Testis (tissue), 2 donors: ENCODE measurements at regions not wholly inside any gene's neighbourhood (a gene's known extent, or its start where the extent isn't known, plus 50 kb on each side); places are given as distances from the start of the nearest gene placed in this dataset.

Source experiments
- POLR2A ChIP-seq: fragments of 450-650 bp; IDR thresholded peaks from one replicate; pipeline ENCODE4 v1.6.1; 2017; ENCODE audit warnings: antibody characterized with exemption, mild to moderate bottlenecking, moderate library complexity
- TF ChIP-seq, protein P1 (sequence below), 3 experiments: fragments of 450-650 bp in 2 of 3; fragments of 200-600 bp in 1 of 3; sonication (generic) in 1 of 3; IDR thresholded peaks; one replicate each; pipeline ENCODE4 v1.5.1; 2016 to 2019; ENCODE audit warnings: antibody characterized with exemption in 3 of 3, mild to moderate bottlenecking in 2 of 3, moderate library complexity in 1 of 3

DNA sequence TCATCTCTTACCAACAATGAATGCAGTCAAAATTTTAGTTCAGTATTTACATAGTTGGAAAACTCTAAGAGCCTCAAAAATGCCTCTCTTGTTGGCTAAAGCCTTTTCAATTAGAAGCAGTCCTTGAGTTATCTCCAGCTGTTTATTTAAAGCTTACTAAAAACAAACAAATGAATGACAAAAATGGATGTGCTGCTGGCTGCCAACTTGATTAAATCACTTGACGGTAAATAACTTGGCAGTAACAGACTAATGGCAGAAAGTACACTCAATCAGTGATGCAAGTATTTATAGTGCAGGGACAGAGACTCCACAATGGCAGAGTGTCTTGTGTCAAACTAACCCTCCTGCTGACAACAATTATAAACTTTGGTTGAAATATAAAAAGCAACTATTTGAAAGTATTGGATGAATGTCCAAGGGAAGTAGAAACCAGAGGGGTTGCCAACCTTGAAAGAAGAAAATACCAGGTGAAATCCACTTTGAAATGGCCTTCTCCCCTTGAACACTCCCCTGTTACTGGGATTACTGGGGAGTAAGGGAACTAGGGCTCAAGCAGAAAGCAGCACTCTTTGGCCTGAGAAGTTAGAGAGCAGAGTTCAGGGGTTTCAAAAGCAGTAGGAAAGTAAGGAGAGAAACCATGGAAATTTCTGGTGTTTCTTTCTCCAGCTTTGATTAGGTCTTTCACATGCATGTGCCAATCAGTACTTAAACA, 245.2 kb upstream of the SPHKAP start:
- TF ChIP-seq, protein P1, sequence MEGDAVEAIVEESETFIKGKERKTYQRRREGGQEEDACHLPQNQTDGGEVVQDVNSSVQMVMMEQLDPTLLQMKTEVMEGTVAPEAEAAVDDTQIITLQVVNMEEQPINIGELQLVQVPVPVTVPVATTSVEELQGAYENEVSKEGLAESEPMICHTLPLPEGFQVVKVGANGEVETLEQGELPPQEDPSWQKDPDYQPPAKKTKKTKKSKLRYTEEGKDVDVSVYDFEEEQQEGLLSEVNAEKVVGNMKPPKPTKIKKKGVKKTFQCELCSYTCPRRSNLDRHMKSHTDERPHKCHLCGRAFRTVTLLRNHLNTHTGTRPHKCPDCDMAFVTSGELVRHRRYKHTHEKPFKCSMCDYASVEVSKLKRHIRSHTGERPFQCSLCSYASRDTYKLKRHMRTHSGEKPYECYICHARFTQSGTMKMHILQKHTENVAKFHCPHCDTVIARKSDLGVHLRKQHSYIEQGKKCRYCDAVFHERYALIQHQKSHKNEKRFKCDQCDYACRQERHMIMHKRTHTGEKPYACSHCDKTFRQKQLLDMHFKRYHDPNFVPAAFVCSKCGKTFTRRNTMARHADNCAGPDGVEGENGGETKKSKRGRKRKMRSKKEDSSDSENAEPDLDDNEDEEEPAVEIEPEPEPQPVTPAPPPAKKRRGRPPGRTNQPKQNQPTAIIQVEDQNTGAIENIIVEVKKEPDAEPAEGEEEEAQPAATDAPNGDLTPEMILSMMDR (IDR thresholded peaks at IDR 0.05) = no peak
- no peak for TF ChIP-seq POLR2A
